HepG2 (cell line): ENCODE measurements at regions not wholly inside any gene's neighbourhood (a gene's known extent, or its start where the extent isn't known, plus 50 kb on each side); places are given as distances from the start of the nearest gene placed in this dataset.

Source experiments
- ATAC-seq: fragments of 200-7000 bp; cut with Tn5 transposase; 3 replicates; pipeline ENCODE4 v1.9.1; 2020; ENCODE audit warnings: mild to moderate bottlenecking, moderate library complexity
- BruUV-seq: library from RNA; stranded (reverse); fragments of 400-500 nt; replicated peaks from 2 replicates; lab custom pipeline; 2021; lab: Mats Ljungman, UMichigan
- CTCF ChIA-PET: fragments of 300-600 bp; formaldehyde crosslinking; extraction: SDS; loops from one replicate; lab custom pipeline; 2021; ENCODE audit warnings: low total read pairs, inconsistent platforms, low intra/inter-chr PET ratio; lab: Yijun Ruan, JAX
- POLR2A ChIA-PET: fragments of 350-600 bp; sonication (Branson Sonifier 250); formaldehyde crosslinking; loops from one replicate; lab custom pipeline; 2020; ENCODE audit warnings: antibody characterized with exemption, inconsistent platforms; lab: Yijun Ruan, JAX
- DNase-seq: peaks from one replicate; pipeline ENCODE4 v3.0.0-alpha.2; 2015; ENCODE audit warnings: low spot score
- FAIRE-seq: peaks from 3 replicates; lab custom pipeline; 2011; peaks lifted over from hg19 to GRCh38; lab: Jason Lieb, UNC
- H2AFZ ChIP-seq: one replicate; pipeline ENCODE4 v1.6.1; 2011; ENCODE audit warnings: low read length, inconsistent platforms
- H3K27ac ChIP-seq: fragments of 300-600 bp; 3 replicates; pipeline ENCODE4 v1.8.0; 2011; ENCODE audit warnings: mixed run types, mild to moderate bottlenecking, mixed read lengths, low read length, inconsistent platforms; ENCODE audit not compliant: insufficient read depth; ENCODE audit errors: extremely low read length
- H3K27me3 ChIP-seq, 2 experiments: fragments of 200-600 bp in 1 of 2; 2 replicates in 1 of 2; 3 replicates in 1 of 2; pipeline versions ENCODE4 v1.6.0 to v1.8.0; 2011; ENCODE audit warnings: low read length in 2 of 2, mild to moderate bottlenecking in 2 of 2, moderate library complexity in 2 of 2, inconsistent platforms in 1 of 2; ENCODE audit not compliant: insufficient read depth in 2 of 2, control insufficient read depth in 1 of 2
- H3K36me3 ChIP-seq, 2 experiments: fragments of 200-600 bp in 1 of 2; replicated peaks in 1 of 2; 2 replicates in 1 of 2; 3 replicates in 1 of 2; pipeline versions ENCODE4 v1.5.1 to v1.8.0; 2011; ENCODE audit warnings: low read length in 2 of 2, inconsistent platforms in 1 of 2; ENCODE audit not compliant: insufficient read depth in 2 of 2, control insufficient read depth in 1 of 2
- H3K4me1 ChIP-seq: 2 replicates; pipeline ENCODE4 v1.5.1; 2012; ENCODE audit warnings: low read length, inconsistent platforms; ENCODE audit not compliant: insufficient read depth
- H3K4me2 ChIP-seq: 2 replicates; pipeline ENCODE4 v1.6.0; 2011; ENCODE audit warnings: low read depth, low read length, inconsistent platforms
- H3K4me3 ChIP-seq, 3 experiments: fragments of 200-600 bp in 1 of 3; sonication (generic), shearing (Covaris generic) in 1 of 3; replicated peaks in 1 of 3; 2 replicates each; pipeline ENCODE4 v1.5.1; 2011 to 2016; ENCODE audit warnings: low read length in 3 of 3, inconsistent platforms in 2 of 3, low read depth in 2 of 3, mild to moderate bottlenecking in 2 of 3, control low read depth in 1 of 3, mixed read lengths in 1 of 3; ENCODE audit not compliant: insufficient read depth in 1 of 3
- H3K79me2 ChIP-seq: one replicate; pipeline ENCODE4 v1.6.1; 2011; ENCODE audit warnings: low read length, inconsistent platforms; ENCODE audit not compliant: insufficient read depth
- H3K9ac ChIP-seq: 2 replicates; pipeline ENCODE4 v1.6.0; 2011; ENCODE audit warnings: mild to moderate bottlenecking, low read depth, low read length, inconsistent platforms; ENCODE audit not compliant: insufficient read depth
- H3K9me3 ChIP-seq: 2 replicates; pipeline ENCODE4 v1.5.1; 2012; ENCODE audit warnings: mild to moderate bottlenecking, low read length
- H4K20me1 ChIP-seq: 2 replicates; pipeline ENCODE4 v1.6.0; 2011; ENCODE audit warnings: inconsistent platforms, mild to moderate bottlenecking, low read length, moderate library complexity; ENCODE audit not compliant: insufficient read depth
- ARID2 ChIP-seq: sonication (generic); formaldehyde crosslinking; IDR thresholded peaks from 2 replicates; pipeline ENCODE4 v1.8.1; 2022; ENCODE audit warnings: mild to moderate bottlenecking, missing genetic modification reagents, borderline replicate concordance
- ATRX ChIP-seq: sonication (generic); formaldehyde crosslinking; IDR thresholded peaks from 2 replicates; pipeline ENCODE4 v1.4.0; 2020; ENCODE audit warnings: missing genetic modification reagents, borderline replicate concordance
- BCL3 ChIP-seq: sonication (generic); formaldehyde crosslinking; IDR thresholded peaks from 2 replicates; pipeline ENCODE4 v1.5.1; 2020; ENCODE audit warnings: mild to moderate bottlenecking, missing genetic modification reagents, moderate library complexity
- BHLHE40 ChIP-seq: IDR thresholded peaks from 2 replicates; pipeline ENCODE4 v1.6.1; 2011; ENCODE audit warnings: low read length, improper control_type of control experiment
- PITX1 ChIP-seq: sonication (generic); formaldehyde crosslinking; IDR thresholded peaks from 2 replicates; pipeline ENCODE4 v1.5.1; 2020; ENCODE audit warnings: mild to moderate bottlenecking, missing genetic modification reagents
- RFX1 ChIP-seq: fragments of 450-650 bp; IDR thresholded peaks from 2 replicates; pipeline ENCODE4 v1.6.1; 2017
- SPEN ChIP-seq: sonication (generic); formaldehyde crosslinking; IDR thresholded peaks from 2 replicates; pipeline ENCODE4 v1.5.1; 2020; ENCODE audit warnings: low read depth, mild to moderate bottlenecking, missing genetic modification reagents
- ZNF691 ChIP-seq: sonication (generic); formaldehyde crosslinking; IDR thresholded peaks from 2 replicates; pipeline ENCODE4 v1.4.0; 2020; ENCODE audit warnings: missing genetic modification reagents, low read depth, mild to moderate bottlenecking, borderline replicate concordance
- ZSCAN29 ChIP-seq: sonication (generic); formaldehyde crosslinking; conservative IDR thresholded peaks from 2 replicates; pipeline ENCODE4 v1.4.0; 2020; ENCODE audit warnings: mild to moderate bottlenecking, missing genetic modification reagents
- WGBS: methylation state at CpG from one replicate; pipeline ENCODE4 v1.1.6; 2017; ENCODE audit warnings: low lambda C conversion rate; 5-methylcytosine and 5-hydroxymethylcytosine counted together
- in situ Hi-C: cut with HindIII; loops from 2 replicates; pipeline ENCODE4 v1.10.0; 2017; ENCODE audit warnings: low pct_unique_long_range_greater_than_20kb; ENCODE audit not compliant: extremely low pct_ligation_motif_present
- intact Hi-C: fragments of 100-400 bp; cut with micrococcal nuclease; formaldehyde crosslinking; loops from one replicate; pipeline ENCODE4 v1.10.0; 2022; ENCODE audit not compliant: unreplicated experiment
- TF ChIP-seq, protein P1 (sequence below): sonication (generic); formaldehyde crosslinking; IDR thresholded peaks from 2 replicates; pipeline ENCODE4 v1.4.0; 2020; ENCODE audit warnings: missing genetic modification reagents
- TF ChIP-seq, protein P2 (sequence below): sonication (generic); formaldehyde crosslinking; IDR thresholded peaks from 2 replicates; pipeline ENCODE4 v1.4.0; 2020; ENCODE audit warnings: mild to moderate bottlenecking, missing genetic modification reagents

GRCh38 chr3:80785875-80786274 is 975.6 kb downstream of the GBE1 start:
- ATAC-seq, result no peak
- Histone ChIP-seq H3K4me1 (no peaks in the 10 kb centered on the region), H3K4me2 (no peak overlapping the region), H3K4me3 (no peak overlapping the region)
- POLR2A ChIA-PET, result no interaction called here
- TF ChIP-seq ARID2 (CRISPR knock-in tag) (no peak), BHLHE40 (no peak), ZSCAN29 (CRISPR knock-in tag) (no peak), BCL3 (no peak), ZNF691 (CRISPR knock-in tag) (no peak), PITX1 (CRISPR knock-in tag) (no peak), SPEN (CRISPR knock-in tag) (no peak), RFX1 (no peak), ATRX (no peak)
- TF ChIP-seq, protein P1, sequence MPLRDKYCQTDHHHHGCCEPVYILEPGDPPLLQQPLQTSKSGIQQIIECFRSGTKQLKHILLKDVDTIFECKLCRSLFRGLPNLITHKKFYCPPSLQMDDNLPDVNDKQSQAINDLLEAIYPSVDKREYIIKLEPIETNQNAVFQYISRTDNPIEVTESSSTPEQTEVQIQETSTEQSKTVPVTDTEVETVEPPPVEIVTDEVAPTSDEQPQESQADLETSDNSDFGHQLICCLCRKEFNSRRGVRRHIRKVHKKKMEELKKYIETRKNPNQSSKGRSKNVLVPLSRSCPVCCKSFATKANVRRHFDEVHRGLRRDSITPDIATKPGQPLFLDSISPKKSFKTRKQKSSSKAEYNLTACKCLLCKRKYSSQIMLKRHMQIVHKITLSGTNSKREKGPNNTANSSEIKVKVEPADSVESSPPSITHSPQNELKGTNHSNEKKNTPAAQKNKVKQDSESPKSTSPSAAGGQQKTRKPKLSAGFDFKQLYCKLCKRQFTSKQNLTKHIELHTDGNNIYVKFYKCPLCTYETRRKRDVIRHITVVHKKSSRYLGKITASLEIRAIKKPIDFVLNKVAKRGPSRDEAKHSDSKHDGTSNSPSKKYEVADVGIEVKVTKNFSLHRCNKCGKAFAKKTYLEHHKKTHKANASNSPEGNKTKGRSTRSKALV (CRISPR knock-in tag), result no peak
- TF ChIP-seq, protein P2, sequence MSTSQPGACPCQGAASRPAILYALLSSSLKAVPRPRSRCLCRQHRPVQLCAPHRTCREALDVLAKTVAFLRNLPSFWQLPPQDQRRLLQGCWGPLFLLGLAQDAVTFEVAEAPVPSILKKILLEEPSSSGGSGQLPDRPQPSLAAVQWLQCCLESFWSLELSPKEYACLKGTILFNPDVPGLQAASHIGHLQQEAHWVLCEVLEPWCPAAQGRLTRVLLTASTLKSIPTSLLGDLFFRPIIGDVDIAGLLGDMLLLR, result no peak
- TF ChIP-seq, all 625 proteins: peak for 0
- CTCF ChIA-PET, result interaction anchor here (1.5 kb wide), 1 partner anchor 388 kb away, joined by 8 read pairs; no protein-coding TSS in a partner anchor
- in situ Hi-C loops (no loop called here), intact Hi-C loops (loop anchor here (1.0 to 10.0 kb wide), 3 partner anchors 180 to 549 kb away; no protein-coding TSS in a partner anchor)
- 0% methylated on average over 1 of the region's 1 CpG for WGBS
- Histone ChIP-seq H3K27ac (no peak overlapping the region), H3K79me2 (no peaks in the 10 kb centered on the region), H3K9me3 (no peaks in the 10 kb centered on the region), H4K20me1 (no peaks in the 10 kb centered on the region), H3K27me3 (no peaks in the 10 kb centered on the region), H3K9ac (no peak overlapping the region), H2AFZ (no peak overlapping the region), H3K36me3 (no peaks in the 10 kb centered on the region)
- FAIRE-seq (no peak), DNase-seq (no peak)
- BruUV-seq, result no TSS peak
